ENCODE measurements at regions not wholly inside any gene's neighbourhood (a gene's known extent, or its start where the extent isn't known, plus 50 kb on each side); places are given as distances from the start of the nearest gene placed in this dataset.

GRCh38 chr6:97423190-97423589 lies 140.2 kb upstream of the MMS22L start:
- no peak for TF ChIP-seq CTCF (IDR thresholded peaks at IDR 0.05)
- TF ChIP-seq POLR2A (IDR thresholded peaks at IDR 0.05): no peak

Measured in gastroesophageal sphincter (tissue), 3 donors.